KBM-7 (cell line): ENCODE measurements at regions not wholly inside any gene's neighbourhood (a gene's known extent, or its start where the extent isn't known, plus 50 kb on each side); places are given as distances from the start of the nearest gene placed in this dataset.

Experiments used
- DNase-seq: peaks from one replicate; pipeline ENCODE4 v3.0.0-alpha.2; 2015
- in situ Hi-C: fragments of 300-500 bp; cut with MboI; formaldehyde crosslinking; loops from 2 replicates; pipeline ENCODE4 v1.14.3; 2020; ENCODE audit warnings: low sequenced_read_pairs, low pct_unique_long_range_greater_than_20kb, mixed read lengths

DNA sequence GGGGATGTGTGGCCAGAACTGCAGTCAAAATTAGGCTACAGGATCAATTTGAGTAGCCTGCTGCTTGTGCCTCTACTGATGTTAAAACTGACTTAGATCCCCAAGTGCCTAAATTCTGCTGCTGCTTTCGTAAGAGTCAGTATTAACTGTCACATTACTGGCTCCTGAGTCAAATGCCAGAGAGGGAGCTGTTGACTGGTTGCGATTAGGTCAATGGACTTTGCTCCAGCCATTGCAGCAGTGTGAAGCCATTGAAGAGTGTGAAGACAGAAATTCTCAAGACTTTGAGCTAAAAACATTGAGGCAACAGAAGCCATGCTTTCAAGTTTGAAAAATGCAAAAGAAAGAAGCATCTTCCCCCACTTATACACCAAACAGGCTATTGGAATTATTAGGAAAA is 151.1 kb upstream of the MITF start:
- in situ Hi-C loops: no loop called here
- no peak for DNase-seq

DNA sequence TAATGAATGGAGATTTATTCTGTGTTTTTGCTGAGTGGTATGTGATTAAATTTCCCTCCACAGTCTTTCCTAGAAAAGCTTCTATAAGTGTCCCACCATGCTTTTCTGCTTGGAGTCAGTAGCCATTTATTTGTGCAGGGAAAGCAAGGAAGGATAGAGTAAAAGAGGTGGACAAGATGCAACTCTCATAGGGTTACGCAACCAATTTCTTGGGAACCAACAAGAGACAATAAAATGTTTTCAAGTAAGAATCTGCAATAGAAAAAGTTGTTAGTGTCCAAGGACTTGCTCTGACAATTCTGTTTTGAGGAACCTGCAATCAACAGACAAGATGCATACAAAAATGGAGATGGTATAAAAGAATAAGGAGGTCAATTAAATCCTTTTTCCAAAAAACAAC is 153.8 kb upstream of the MITF start:
- no peak for DNase-seq
- in situ Hi-C loops: no loop called here

DNA sequence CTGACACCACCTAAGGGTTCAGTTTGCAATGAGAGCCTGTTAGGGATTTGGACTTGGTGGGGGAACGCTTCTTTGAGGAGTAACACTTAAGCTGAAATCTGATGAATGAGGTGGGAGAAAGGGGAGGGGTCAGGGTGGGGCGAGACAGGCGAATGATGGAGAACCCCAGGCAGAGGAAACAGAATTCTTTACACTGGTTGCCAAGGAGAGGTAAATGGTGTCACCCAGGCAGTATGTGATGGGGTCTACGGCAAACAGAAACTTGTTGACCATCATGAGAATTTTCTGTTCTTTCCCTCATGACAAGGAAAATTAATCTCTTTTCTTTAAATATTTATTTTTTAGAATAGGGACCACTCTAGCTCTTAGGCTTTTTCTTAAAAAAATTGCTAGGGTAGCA is 157.2 kb upstream of the MITF start:
- in situ Hi-C loops: no loop called here
- DNase-seq: no peak

DNA sequence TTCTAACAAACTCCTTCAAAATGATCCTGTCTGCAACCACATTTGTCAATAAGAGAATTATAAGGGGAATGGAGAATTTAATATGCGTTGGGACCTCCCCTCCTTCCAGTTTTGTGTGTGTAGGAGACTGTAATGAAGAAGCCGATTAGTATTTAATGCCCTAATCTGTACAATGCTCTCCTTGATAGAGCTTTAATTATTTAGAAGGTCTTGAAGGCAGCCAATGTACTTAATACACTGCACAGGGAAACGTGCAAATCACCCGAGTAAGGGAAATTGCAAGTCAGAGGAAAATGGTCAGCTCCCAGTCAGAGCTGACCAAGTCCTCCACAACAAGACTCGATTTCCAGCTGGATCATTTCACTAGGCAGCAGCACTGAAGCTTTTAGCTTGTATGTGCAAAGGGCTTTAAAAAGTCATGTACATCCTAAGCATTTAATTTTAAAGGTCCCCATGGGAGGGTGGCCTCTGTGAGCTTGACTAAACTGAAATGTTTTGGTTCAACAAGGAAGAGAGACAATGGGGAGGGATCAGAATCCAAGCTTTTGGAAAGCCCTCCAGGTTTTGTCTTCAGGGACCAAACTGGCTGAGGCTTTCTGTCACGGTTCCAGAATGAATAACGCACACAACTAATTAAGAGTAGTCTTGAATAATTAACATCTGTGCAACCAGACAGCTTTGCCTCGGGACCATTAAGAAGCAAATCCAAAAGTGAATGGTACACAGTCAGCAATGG is 159.8 kb upstream of the MITF start:
- in situ Hi-C loops: no loop called here
- DNase-seq: no peak

DNA sequence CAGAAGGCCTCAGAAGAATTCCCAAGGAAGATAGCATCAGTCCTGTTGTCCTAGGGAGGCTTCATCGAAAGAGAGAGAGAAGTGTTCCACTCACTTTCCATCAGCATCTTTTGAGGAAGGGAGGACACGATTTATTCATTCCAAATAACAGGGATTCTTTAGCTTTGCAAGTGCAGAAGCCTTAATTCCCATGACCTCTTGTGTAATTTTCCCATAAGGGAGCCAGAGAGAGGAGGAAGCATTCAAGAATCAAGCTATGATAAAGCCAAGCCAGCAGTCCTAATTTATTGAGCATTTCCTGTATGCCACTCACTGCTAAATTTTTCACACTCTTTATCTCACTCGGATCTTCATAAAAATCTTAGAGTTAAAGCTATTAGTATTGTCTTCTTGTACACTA is 169.7 kb upstream of the MITF start:
- in situ Hi-C loops: no loop called here
- DNase-seq: no peak

GRCh38 chr3:69568951-69569350 is 170.3 kb upstream of the MITF start:
- in situ Hi-C loops: no loop called here
- no peak for DNase-seq

GRCh38 chr3:69568458-69568857 is 170.8 kb upstream of the MITF start:
- in situ Hi-C loops: no loop called here
- DNase-seq: no peak

GRCh38 chr3:69567710-69568052 is 171.6 kb upstream of the MITF start:
- in situ Hi-C loops: no loop called here
- no peak for DNase-seq

GRCh38 chr3:69567023-69567709 is 172.1 kb upstream of the MITF start:
- in situ Hi-C loops: no loop called here
- peak; percentile 9 for DNase-seq

- in situ Hi-C loops: no loop called here
Measured at GRCh38 chr3:69566275-69566674, 173.0 kb upstream of the MITF start.

GRCh38 chr3:69565316-69565715 is 173.9 kb upstream of the MITF start:
- in situ Hi-C loops: no loop called here
- DNase-seq: no peak

More at GRCh38 chr3:69566275-69566674, 173.0 kb upstream of the MITF start:
- DNase-seq: no peak

DNA sequence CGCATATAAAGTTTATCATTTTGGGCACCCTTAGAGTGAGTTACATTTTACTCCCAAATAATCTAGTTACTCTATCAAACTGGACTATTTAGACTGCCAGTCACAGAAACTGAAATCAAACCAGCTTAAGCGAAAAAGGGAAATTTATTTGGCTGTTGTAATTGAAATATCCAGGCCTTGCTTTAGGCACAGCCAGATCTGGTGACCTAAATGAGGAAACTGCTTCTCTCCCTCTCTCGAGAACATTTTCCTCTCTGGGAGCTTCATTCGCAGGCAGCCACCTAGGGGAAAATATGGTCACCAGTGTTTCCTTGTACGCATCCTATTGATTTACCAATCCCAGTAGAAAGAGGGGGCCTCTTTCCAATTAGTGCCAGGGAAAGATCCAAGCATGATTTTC is 175.3 kb upstream of the MITF start:
- no peak for DNase-seq
- in situ Hi-C loops: no loop called here

DNA sequence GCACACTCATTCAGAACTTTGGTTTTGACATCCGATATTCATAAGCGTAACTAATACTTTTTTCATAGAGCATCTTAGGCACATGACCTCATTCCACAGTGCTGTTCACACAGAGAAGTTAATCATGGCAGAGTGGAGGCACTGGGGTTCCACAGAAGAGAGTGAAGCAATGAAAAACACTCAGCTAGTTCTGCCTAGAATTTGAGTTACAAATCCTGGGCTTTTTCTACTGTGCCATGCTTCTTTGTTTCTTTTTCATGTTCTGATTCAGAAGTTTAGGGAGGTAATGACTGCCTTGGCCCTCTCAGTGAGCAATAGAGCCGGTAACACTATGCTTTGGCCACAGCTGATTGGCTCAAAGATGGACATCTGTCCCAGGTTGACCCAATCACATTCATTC is 176.1 kb upstream of the MITF start:
- DNase-seq: no peak
- in situ Hi-C loops: no loop called here

DNA sequence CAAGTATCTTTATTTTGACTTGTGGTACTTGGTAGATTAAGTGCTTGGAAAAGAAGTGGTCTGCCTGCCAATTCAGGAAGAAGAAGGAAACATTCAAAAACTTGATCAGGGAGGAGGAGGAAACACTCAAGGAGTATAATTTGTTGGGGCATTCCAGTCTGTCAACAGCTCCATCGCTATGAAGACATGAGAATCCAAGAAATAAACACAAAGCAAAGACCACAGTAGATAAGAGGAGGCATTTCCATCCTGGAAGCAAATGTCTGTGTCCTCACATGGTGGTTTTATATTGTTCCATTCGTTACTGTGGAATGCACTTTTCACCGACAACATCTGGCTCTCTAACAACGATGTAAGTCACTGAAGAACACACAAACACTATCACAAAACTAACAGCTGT is 176.1 kb upstream of the FRMD4B start:
- DNase-seq: no peak
- in situ Hi-C loops: no loop called here

DNA sequence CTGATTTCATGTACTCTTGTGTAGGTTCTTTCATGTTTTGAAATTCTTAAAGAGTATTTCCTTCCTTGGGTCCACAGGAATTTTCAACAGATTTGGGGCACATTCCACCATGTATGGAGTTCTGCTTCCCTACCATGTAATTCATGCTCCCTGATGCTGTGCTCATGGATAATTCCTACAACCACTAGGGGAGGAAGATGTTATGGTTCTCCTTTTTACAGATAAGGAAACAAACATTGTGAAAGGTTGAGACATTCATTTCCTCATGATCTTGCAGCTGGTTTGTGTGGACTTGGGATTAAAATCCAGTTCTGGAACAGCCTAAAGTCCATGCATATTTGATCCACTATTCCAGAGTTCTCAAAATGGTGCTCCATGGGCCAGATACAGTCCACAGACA is 174.9 kb upstream of the FRMD4B start:
- in situ Hi-C loops: no loop called here
- no peak for DNase-seq

- DNase-seq: no peak
- in situ Hi-C loops: no loop called here
Measured at GRCh38 chr3:69560116-69560515, 174.2 kb upstream of the FRMD4B start.

GRCh38 chr3:69558912-69559311 is 173.0 kb upstream of the FRMD4B start:
- no peak for DNase-seq
- in situ Hi-C loops: no loop called here

DNA sequence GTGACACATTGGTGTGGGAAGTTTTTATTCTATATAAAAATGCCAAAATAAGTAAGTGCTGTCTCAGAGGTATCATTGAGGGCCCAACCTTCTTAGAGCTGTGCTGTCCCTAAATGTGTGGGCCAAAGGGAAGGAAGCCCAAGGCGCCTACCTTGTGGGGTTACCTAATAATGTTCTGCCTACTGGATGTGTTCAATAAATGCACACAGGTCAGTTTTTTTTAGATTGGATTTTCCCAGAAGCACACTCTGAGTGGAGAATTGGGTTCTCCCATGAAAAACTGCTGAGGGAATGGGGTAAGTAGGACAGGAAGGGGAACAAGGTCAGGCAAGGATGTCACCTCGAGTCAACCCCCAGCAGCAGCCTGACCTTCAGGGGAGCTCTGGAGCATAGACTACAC is 168.7 kb upstream of the FRMD4B start:
- DNase-seq: no peak
- in situ Hi-C loops: no loop called here

GRCh38 chr3:69553888-69554287 is 168.0 kb upstream of the FRMD4B start:
- in situ Hi-C loops: no loop called here
- DNase-seq: no peak

DNA sequence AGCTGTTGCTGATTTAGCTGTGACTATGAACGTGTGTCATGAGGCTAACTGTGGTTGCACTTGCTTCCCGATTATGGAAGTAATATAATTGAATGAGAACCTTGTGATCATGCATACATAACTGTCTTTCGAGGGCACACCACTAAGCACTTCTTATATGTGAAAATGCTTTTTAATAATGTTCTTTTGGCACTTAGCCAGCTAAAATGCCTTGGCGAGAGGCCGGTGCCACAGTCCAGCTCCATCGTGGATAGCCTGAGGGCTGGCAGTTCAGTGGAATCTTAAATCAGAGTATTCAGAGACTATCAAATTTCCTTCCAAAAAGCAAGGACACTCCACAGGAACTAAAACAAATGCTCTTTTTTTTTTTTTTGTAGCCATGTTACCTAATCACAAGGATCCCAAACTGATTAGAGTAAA is 161.6 kb upstream of the FRMD4B start:
- no peak for DNase-seq
- in situ Hi-C loops: no loop called here

DNA sequence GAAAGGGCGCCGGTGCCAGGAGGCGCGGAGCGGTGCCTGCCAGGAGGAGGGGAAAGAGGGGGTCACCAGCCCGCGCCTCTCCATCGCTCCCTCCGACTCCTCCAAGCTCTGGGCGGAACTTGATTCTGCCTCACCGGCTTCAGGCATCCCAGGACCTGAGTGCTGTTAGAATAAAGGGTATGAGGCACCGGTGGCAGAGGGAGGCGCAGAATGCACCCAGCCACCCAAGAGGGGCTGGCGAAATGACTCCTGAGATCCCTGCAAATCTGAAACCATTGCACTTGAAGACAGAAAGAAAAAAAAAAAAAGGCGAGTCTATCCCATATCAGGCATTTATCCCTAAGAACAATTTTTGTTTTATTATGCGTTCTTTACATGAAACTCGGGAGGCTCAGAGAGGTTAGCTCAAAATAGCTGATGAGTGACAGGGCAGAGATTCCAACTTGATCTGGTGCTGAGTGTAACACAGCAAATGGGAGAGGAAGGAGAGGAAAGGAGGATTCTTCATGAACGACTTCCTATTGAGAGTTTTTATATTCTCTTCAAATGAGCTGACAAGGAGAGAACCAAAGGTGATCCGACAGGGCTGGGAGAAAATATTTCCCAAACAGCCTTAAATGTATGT is 157.0 kb upstream of the FRMD4B start:
- in situ Hi-C loops: no loop called here
- DNase-seq: no peak
